AG04449 (cell line): ENCODE measurements at regions not wholly inside any gene's neighbourhood (a gene's known extent, or its start where the extent isn't known, plus 50 kb on each side); places are given as distances from the start of the nearest gene placed in this dataset.

Experiments
- CTCF ChIA-PET: fragments of 350-600 bp; formaldehyde crosslinking; extraction: SDS; loops from one replicate; lab custom pipeline; 2021; ENCODE audit warnings: antibody characterized with exemption; lab: Yijun Ruan, JAX
- POLR2A ChIA-PET: fragments of 400-600, 350-600 bp; formaldehyde crosslinking; extraction: SDS; loops from one replicate; lab custom pipeline; 2020; ENCODE audit warnings: antibody characterized with exemption, inconsistent platforms; lab: Yijun Ruan, JAX
- DNase-seq: peaks from one replicate; pipeline ENCODE4 v3.0.0-alpha.2; 2010; ENCODE audit warnings: low read depth, low spot score
- H3K4me3 ChIP-seq: 2 replicates; pipeline ENCODE4 v1.5.1; 2011; ENCODE audit warnings: low read depth, mild to moderate bottlenecking, control low read depth, low read length
- TF ChIP-seq, protein P1 (sequence below): IDR thresholded peaks from one replicate; pipeline ENCODE4 v1.5.1; 2011; ENCODE audit warnings: mild to moderate bottlenecking, moderate library complexity, low read length, control low read depth, inconsistent platforms; ENCODE audit not compliant: insufficient read depth; ENCODE audit errors: missing control alignments

DNA sequence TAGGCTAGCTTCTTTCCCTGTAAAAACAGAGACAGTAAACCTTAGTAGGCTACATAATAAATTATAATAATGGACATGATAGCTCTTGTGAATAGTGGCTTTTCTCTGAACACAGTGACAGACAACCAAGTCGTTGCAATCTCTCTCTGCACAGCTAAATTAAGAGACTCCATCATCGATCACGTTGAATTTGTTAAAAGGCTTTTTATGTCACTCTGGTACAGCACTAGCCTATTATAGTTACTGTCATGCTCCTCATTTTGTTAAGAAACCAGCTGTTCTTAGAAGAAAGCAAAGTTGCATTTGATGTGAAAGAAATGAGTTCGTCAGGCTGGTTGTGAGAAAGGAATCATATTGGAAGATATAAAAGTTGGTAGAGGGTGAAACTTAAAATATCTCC lies 50.3 kb upstream of the ARHGAP28 start:
- TF ChIP-seq, protein P1, sequence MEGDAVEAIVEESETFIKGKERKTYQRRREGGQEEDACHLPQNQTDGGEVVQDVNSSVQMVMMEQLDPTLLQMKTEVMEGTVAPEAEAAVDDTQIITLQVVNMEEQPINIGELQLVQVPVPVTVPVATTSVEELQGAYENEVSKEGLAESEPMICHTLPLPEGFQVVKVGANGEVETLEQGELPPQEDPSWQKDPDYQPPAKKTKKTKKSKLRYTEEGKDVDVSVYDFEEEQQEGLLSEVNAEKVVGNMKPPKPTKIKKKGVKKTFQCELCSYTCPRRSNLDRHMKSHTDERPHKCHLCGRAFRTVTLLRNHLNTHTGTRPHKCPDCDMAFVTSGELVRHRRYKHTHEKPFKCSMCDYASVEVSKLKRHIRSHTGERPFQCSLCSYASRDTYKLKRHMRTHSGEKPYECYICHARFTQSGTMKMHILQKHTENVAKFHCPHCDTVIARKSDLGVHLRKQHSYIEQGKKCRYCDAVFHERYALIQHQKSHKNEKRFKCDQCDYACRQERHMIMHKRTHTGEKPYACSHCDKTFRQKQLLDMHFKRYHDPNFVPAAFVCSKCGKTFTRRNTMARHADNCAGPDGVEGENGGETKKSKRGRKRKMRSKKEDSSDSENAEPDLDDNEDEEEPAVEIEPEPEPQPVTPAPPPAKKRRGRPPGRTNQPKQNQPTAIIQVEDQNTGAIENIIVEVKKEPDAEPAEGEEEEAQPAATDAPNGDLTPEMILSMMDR, result no peak
- POLR2A ChIA-PET, result no interaction called here
- no peak for DNase-seq
- CTCF ChIA-PET, result no interaction called here
- H3K4me3 ChIP-seq, result no peak overlapping the region
